GM12892 (cell line): ENCODE measurements at regions not wholly inside any gene's neighbourhood (a gene's known extent, or its start where the extent isn't known, plus 50 kb on each side); places are given as distances from the start of the nearest gene placed in this dataset.

Experiments
- POLR2A ChIP-seq: IDR thresholded peaks from 2 replicates; pipeline ENCODE4 v1.6.1; 2011; ENCODE audit warnings: low read depth, low read length, control low read depth
- POLR2AphosphoS5 ChIP-seq: IDR thresholded peaks from 2 replicates; pipeline ENCODE4 v1.6.1; 2011; ENCODE audit warnings: low read depth, low read length, control low read depth

DNA sequence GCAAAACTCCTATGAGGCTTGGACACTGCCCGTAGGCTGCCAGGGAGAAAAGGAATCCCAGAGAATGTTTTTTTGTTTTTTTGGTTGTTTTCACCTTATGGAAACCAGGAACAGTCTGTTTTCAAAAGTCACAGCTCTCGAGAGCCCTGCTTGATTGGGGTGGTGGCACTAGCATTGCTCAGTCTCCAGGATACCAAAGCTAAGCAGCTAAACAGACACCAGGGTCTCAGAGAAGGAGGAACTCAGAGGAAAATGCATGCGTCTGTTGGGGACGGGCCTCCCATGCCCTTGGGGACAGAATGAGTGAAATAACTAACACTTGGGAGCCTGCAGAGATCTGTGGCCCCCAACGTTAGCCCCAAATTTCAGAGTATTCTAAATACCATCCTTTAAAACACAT is 178.8 kb downstream of the SOX9 start:
- TF ChIP-seq POLR2A = no peak
- no peak for TF ChIP-seq POLR2AphosphoS5
